Fibroblast of villous mesenchyme (primary cell): ENCODE measurements at regions not wholly inside any gene's neighbourhood (a gene's known extent, or its start where the extent isn't known, plus 50 kb on each side); places are given as distances from the start of the nearest gene placed in this dataset.

Source experiments
- DNase-seq: peaks from one replicate; pipeline ENCODE4 v3.0.0-alpha.2; 2010; ENCODE audit warnings: low read depth
- H3K4me3 ChIP-seq: 2 replicates; pipeline ENCODE4 v1.5.1; 2011; ENCODE audit warnings: low read depth, mild to moderate bottlenecking, low read length
- TF ChIP-seq, protein P1 (sequence below): IDR thresholded peaks from 2 replicates; pipeline ENCODE4 v1.5.1; 2012; ENCODE audit warnings: low read depth, mild to moderate bottlenecking, low read length; ENCODE audit not compliant: insufficient read depth

DNA sequence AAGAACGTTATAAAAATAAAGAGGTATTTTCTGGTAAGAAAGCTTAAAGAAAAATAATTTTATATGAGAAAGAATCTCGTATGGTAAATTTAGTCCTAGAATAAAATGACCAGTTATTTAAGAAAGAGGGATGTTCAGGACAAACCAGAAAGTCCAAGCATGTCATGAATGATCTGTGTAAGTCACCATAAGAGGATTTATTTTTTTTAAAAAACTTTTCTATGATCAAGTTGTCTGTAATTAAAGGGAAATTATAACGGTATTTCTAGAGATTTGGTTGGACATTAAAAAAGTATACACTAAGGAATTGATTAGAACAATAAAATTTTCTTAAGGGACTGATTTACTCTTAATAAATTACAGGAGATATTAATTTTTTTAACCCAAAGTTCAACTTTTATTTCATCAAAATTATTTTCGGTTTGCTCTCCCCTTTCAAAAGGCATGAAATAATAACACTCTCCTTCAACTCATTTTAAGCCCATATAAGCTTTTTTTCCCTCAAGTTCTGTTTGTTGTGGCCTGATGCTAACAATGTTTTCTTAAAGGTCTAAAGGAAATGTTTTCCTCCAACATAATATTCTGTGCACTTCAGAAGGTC, 49.9 kb upstream of the CPSF6 start:
- TF ChIP-seq, protein P1, sequence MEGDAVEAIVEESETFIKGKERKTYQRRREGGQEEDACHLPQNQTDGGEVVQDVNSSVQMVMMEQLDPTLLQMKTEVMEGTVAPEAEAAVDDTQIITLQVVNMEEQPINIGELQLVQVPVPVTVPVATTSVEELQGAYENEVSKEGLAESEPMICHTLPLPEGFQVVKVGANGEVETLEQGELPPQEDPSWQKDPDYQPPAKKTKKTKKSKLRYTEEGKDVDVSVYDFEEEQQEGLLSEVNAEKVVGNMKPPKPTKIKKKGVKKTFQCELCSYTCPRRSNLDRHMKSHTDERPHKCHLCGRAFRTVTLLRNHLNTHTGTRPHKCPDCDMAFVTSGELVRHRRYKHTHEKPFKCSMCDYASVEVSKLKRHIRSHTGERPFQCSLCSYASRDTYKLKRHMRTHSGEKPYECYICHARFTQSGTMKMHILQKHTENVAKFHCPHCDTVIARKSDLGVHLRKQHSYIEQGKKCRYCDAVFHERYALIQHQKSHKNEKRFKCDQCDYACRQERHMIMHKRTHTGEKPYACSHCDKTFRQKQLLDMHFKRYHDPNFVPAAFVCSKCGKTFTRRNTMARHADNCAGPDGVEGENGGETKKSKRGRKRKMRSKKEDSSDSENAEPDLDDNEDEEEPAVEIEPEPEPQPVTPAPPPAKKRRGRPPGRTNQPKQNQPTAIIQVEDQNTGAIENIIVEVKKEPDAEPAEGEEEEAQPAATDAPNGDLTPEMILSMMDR, result no peak

More for the DNA sequence above, 49.9 kb upstream of the CPSF6 start:
- DNase-seq, result no peak
- no peak overlapping the region for H3K4me3 ChIP-seq
